H1 (cell line): ENCODE measurements at regions not wholly inside any gene's neighbourhood (a gene's known extent, or its start where the extent isn't known, plus 50 kb on each side); places are given as distances from the start of the nearest gene placed in this dataset.

ENCODE experiments used
- CTCF ChIA-PET: fragments of 300-600 bp; sonication (Branson Sonifier 250); formaldehyde crosslinking; loops from one replicate; lab custom pipeline; 2021; ENCODE audit not compliant: partially characterized antibody; lab: Charles Lee
- POLR2A ChIA-PET: fragments of 300-600 bp; sonication (Branson Sonifier 250); formaldehyde crosslinking; loops from one replicate; lab custom pipeline; 2021; ENCODE audit warnings: inconsistent platforms; ENCODE audit not compliant: partially characterized antibody; lab: Charles Lee
- DNase-seq, 2 experiments: peaks; one replicate each; pipeline versions ENCODE4 v3.0.0 to v3.0.0-alpha.2; 2010 to 2022; ENCODE audit warnings: low spot score in 2 of 2, low read depth in 1 of 2, mixed read lengths in 1 of 2
- FAIRE-seq: peaks from 2 replicates; lab custom pipeline; 2011; peaks lifted over from hg19 to GRCh38; lab: Jason Lieb, UNC
- H2AFZ ChIP-seq: 2 replicates; pipeline ENCODE4 v1.8.1; 2012; ENCODE audit warnings: low read length, inconsistent platforms
- H2AK5ac ChIP-seq: 2 replicates; pipeline ENCODE4 v1.6.1; 2013; ENCODE audit warnings: low read depth, low read length
- H2BK120ac ChIP-seq: replicated peaks from 2 replicates; pipeline ENCODE3; 2013; ENCODE audit warnings: low read depth, low read length, inconsistent platforms
- H2BK12ac ChIP-seq: 2 replicates; pipeline ENCODE4 v1.6.1; 2013; ENCODE audit warnings: low read depth, low read length
- H2BK15ac ChIP-seq: 2 replicates; pipeline ENCODE4 v1.6.1; 2013; ENCODE audit warnings: low read length
- H2BK20ac ChIP-seq: 2 replicates; pipeline ENCODE4 v1.6.1; 2013; ENCODE audit warnings: low read length
- H2BK5ac ChIP-seq: 2 replicates; pipeline ENCODE4 v1.6.1; 2013; ENCODE audit warnings: low read depth, low read length
- H3K14ac ChIP-seq: 2 replicates; pipeline ENCODE4 v1.6.1; 2013; ENCODE audit warnings: inconsistent platforms; ENCODE audit not compliant: insufficient read length
- H3K18ac ChIP-seq: 2 replicates; pipeline ENCODE4 v1.6.1; 2013; ENCODE audit warnings: low read length; ENCODE audit errors: extremely low read depth
- H3K23ac ChIP-seq: 2 replicates; pipeline ENCODE4 v1.6.1; 2013; ENCODE audit warnings: inconsistent platforms; ENCODE audit not compliant: insufficient read length
- H3K23me2 ChIP-seq: 2 replicates; pipeline ENCODE4 v1.6.1; 2013; ENCODE audit warnings: low read depth, low read length
- H3K27ac ChIP-seq: 2 replicates; pipeline ENCODE4 v1.6.1; 2011; ENCODE audit warnings: low read depth, low read length, inconsistent platforms
- H3K27me3 ChIP-seq, 4 experiments: replicated peaks in 1 of 4; 1 replicate in 1 of 4; 2 replicates in 3 of 4; pipeline versions ENCODE4 v1.6.1 to v1.8.1; 2011 to 2013; ENCODE audit warnings: low read length in 3 of 4, mild to moderate bottlenecking in 3 of 4, inconsistent platforms in 2 of 4, mixed read lengths in 2 of 4, moderate library complexity in 1 of 4; ENCODE audit not compliant: control insufficient read depth in 3 of 4, insufficient read depth in 3 of 4; ENCODE audit errors: extremely low read depth in 1 of 4
- H3K36me3 ChIP-seq, 4 experiments: 2 replicates each; pipeline versions ENCODE4 v1.6.1 to v1.8.1; 2011 to 2013; ENCODE audit warnings: mild to moderate bottlenecking in 4 of 4, low read length in 3 of 4, moderate library complexity in 2 of 4, control low read depth in 1 of 4, inconsistent platforms in 1 of 4; ENCODE audit not compliant: insufficient read depth in 4 of 4, control insufficient read depth in 2 of 4
- H3K4ac ChIP-seq: replicated peaks from 2 replicates; pipeline ENCODE3; 2013; ENCODE audit warnings: low read length, low read depth, mixed read lengths, inconsistent platforms; ENCODE audit not compliant: insufficient read length
- H3K4me1 ChIP-seq, 4 experiments: replicated peaks in 1 of 4; 1 replicate in 1 of 4; 2 replicates in 3 of 4; pipeline versions ENCODE4 v1.6.1 to v1.8.1; 2011 to 2013; ENCODE audit warnings: low read length in 3 of 4, inconsistent platforms in 2 of 4, mixed read lengths in 1 of 4; ENCODE audit not compliant: insufficient read depth in 4 of 4, control insufficient read depth in 3 of 4
- H3K4me2 ChIP-seq, 2 experiments: 2 replicates each; pipeline versions ENCODE4 v1.6.1 to v1.8.1; 2011 to 2013; ENCODE audit warnings: low read depth in 2 of 2, low read length in 2 of 2, control low read depth in 1 of 2, inconsistent platforms in 1 of 2, mild to moderate bottlenecking in 1 of 2; ENCODE audit not compliant: insufficient read depth in 1 of 2
- H3K4me3 ChIP-seq, 4 experiments: fragments of 200-600, 300-600 bp in 1 of 4; sonication (generic), shearing (Covaris generic), sonication (Bioruptor Twin) in 1 of 4; 2 replicates each; pipeline versions ENCODE4 v1.5.1 to v1.8.1; 2011 to 2016; ENCODE audit warnings: low read length in 4 of 4, low read depth in 3 of 4, control low read depth in 2 of 4, inconsistent platforms in 2 of 4, mild to moderate bottlenecking in 2 of 4, mixed read lengths in 1 of 4, moderate library complexity in 1 of 4; ENCODE audit not compliant: insufficient read depth in 2 of 4; ENCODE audit errors: extremely low read depth in 1 of 4
- H3K56ac ChIP-seq: replicated peaks from 2 replicates; pipeline ENCODE3; 2013; ENCODE audit warnings: low read depth, mild to moderate bottlenecking, mixed read lengths, low read length, inconsistent platforms; ENCODE audit not compliant: insufficient read length
- H3K79me1 ChIP-seq: 2 replicates; pipeline ENCODE4 v1.6.1; 2013; ENCODE audit warnings: low read depth, low read length, control low read depth
- H3K79me2 ChIP-seq, 2 experiments: 2 replicates each; pipeline versions ENCODE4 v1.6.1 to v1.8.1; 2012 to 2013; ENCODE audit warnings: low read length in 2 of 2, mild to moderate bottlenecking in 2 of 2, inconsistent platforms in 1 of 2; ENCODE audit not compliant: insufficient read depth in 2 of 2, control insufficient read depth in 1 of 2
- H3K9ac ChIP-seq, 4 experiments: replicated peaks in 1 of 4; 1 replicate in 1 of 4; 2 replicates in 3 of 4; pipeline versions ENCODE4 v1.6.1 to v1.8.1; 2011 to 2013; ENCODE audit warnings: low read depth in 3 of 4, low read length in 3 of 4, control low read depth in 2 of 4, mild to moderate bottlenecking in 2 of 4, moderate library complexity in 2 of 4, inconsistent platforms in 1 of 4; ENCODE audit errors: extremely low read depth in 1 of 4
- H3K9me3 ChIP-seq, 2 experiments: 2 replicates each; pipeline versions ENCODE4 v1.6.1 to v1.8.1; 2012 to 2013; ENCODE audit warnings: mild to moderate bottlenecking in 2 of 2, moderate library complexity in 2 of 2, control low read depth in 1 of 2, inconsistent platforms in 1 of 2, low read depth in 1 of 2, low read length in 1 of 2, mixed read lengths in 1 of 2; ENCODE audit not compliant: insufficient read depth in 2 of 2
- H4K20me1 ChIP-seq, 2 experiments: replicated peaks in 1 of 2; 2 replicates each; pipeline versions ENCODE3 to v1.8.1; 2011 to 2013; ENCODE audit warnings: inconsistent platforms in 2 of 2, low read length in 2 of 2, mild to moderate bottlenecking in 1 of 2; ENCODE audit not compliant: insufficient read depth in 2 of 2, control insufficient read depth in 1 of 2
- H4K5ac ChIP-seq: 2 replicates; pipeline ENCODE4 v1.6.1; 2013; ENCODE audit warnings: low read length, low read depth, mixed read lengths, inconsistent platforms; ENCODE audit not compliant: insufficient read length
- H4K8ac ChIP-seq: 2 replicates; pipeline ENCODE4 v1.8.0; 2013; ENCODE audit warnings: mild to moderate bottlenecking, moderate library complexity, low read length, inconsistent platforms; ENCODE audit not compliant: insufficient read depth; ENCODE audit errors: extremely low read depth
- H4K91ac ChIP-seq: replicated peaks from 2 replicates; pipeline ENCODE3; 2013; ENCODE audit warnings: low read length, mixed read lengths, inconsistent platforms; ENCODE audit not compliant: insufficient read length
- EGR1 ChIP-seq: IDR thresholded peaks from 2 replicates; pipeline ENCODE4 v1.6.1; 2011; ENCODE audit warnings: low read depth, low read length, borderline replicate concordance
- EP300 ChIP-seq, 2 experiments: IDR thresholded peaks; 1 replicate in 1 of 2; 2 replicates in 1 of 2; pipeline ENCODE4 v1.6.1; 2011 to 2012; ENCODE audit warnings: low read depth in 2 of 2, low read length in 2 of 2, mild to moderate bottlenecking in 2 of 2, borderline replicate concordance in 1 of 2, inconsistent platforms in 1 of 2, moderate library complexity in 1 of 2
- FOSL1 ChIP-seq: IDR thresholded peaks from 2 replicates; pipeline ENCODE4 v1.6.1; 2011; ENCODE audit warnings: mild to moderate bottlenecking, low read depth, low read length, moderate library complexity; ENCODE audit not compliant: insufficient read depth
- GABPA ChIP-seq: IDR thresholded peaks from 2 replicates; pipeline ENCODE4 v1.6.1; 2011; ENCODE audit warnings: mild to moderate bottlenecking, low read length, moderate library complexity, borderline replicate concordance; ENCODE audit not compliant: insufficient read depth
- HDAC2 ChIP-seq, 2 experiments: fragments of 300-600 bp in 1 of 2; sonication (generic) in 1 of 2; IDR thresholded peaks; 2 replicates each; pipeline ENCODE4 v1.6.1; 2011 to 2012; ENCODE audit warnings: low read depth in 2 of 2, low read length in 2 of 2, mild to moderate bottlenecking in 2 of 2, moderate library complexity in 2 of 2, borderline replicate concordance in 1 of 2, inconsistent platforms in 1 of 2
- KDM4A ChIP-seq: IDR thresholded peaks from one replicate; pipeline ENCODE4 v1.7.1; 2012; ENCODE audit warnings: low read depth, mild to moderate bottlenecking, moderate library complexity, low read length, inconsistent platforms; ENCODE audit not compliant: severe bottlenecking
- MAX ChIP-seq: IDR thresholded peaks from 2 replicates; pipeline ENCODE4 v1.6.1; 2012; ENCODE audit warnings: inconsistent platforms
- RBBP5 ChIP-seq: IDR thresholded peaks from 2 replicates; pipeline ENCODE4 v1.7.1; 2012; ENCODE audit warnings: low read depth, mild to moderate bottlenecking, inconsistent platforms, low read length, moderate library complexity, borderline replicate concordance
- SP1 ChIP-seq: IDR thresholded peaks from 2 replicates; pipeline ENCODE4 v1.6.1; 2011; ENCODE audit warnings: low read depth, low read length
- WGBS, 2 experiments: shearing (Covaris generic) in 1 of 2; methylation state at CpG; one replicate each; pipeline versions ENCODE4 v1.1.6 to v1.1.7; 2013 to 2015; ENCODE audit warnings: low lambda C conversion rate in 2 of 2, mixed read lengths in 2 of 2, inconsistent platforms in 1 of 2, low coverage in 1 of 2, missing lambda C conversion rate in 1 of 2; ENCODE audit not compliant: insufficient replicate concordance in 2 of 2, insufficient coverage in 1 of 2, insufficient read length in 1 of 2; ENCODE audit errors: extremely low coverage in 1 of 2, missing lambda C conversion rate in 1 of 2; 5-methylcytosine and 5-hydroxymethylcytosine counted together

- no peak overlapping the region for H3K14ac ChIP-seq
- peak overlapping the region in 1 of 4 experiments; percentile 34; a peak in 1 of 7 replicates for H3K9ac ChIP-seq
- TF ChIP-seq SP1 (no peak), GABPA (no peak), RBBP5 (no peak), KDM4A (no peak), MAX (no peak), EP300 (IDR thresholded peaks at IDR 0.05; ENCODE audit: borderline replicate concordance in 1 of 2, low read depth in 2 of 2, low read length in 2 of 2) (no peak), EGR1 (no peak), HDAC2 (IDR thresholded peaks at IDR 0.05; ENCODE audit: borderline replicate concordance in 1 of 2, low read depth in 2 of 2, low read length in 2 of 2) (no peak), FOSL1 (no peak)
- H3K4ac ChIP-seq = no peak overlapping the region
- no peak overlapping the region for H2AK5ac ChIP-seq
- H2BK20ac ChIP-seq = no peak overlapping the region
- no peak overlapping the region for H4K8ac ChIP-seq
- WGBS, 2 experiments = 90% methylated on average over 1 of the region's 1 CpG; no CpG with 5 or more reads in 1 of the 2 experiments
- H2BK15ac ChIP-seq = no peak overlapping the region
- H3K27ac ChIP-seq = no peak overlapping the region
- no peaks in the 10 kb centered on the region for H3K36me3 ChIP-seq
- FAIRE-seq (no peak), DNase-seq (no peak)
- no peak overlapping the region for H3K56ac ChIP-seq
- no peaks in the 10 kb centered on the region for H3K79me2 ChIP-seq
- no peaks in the 10 kb centered on the region for H3K9me3 ChIP-seq
- no peak overlapping the region for H2BK120ac ChIP-seq
- H4K20me1 ChIP-seq = no peaks in the 10 kb centered on the region
- H3K4me3 ChIP-seq = no peak overlapping the region
- H2BK5ac ChIP-seq = no peak overlapping the region
- H4K5ac ChIP-seq = no peak overlapping the region
- H3K23ac ChIP-seq = no peak overlapping the region
- no peak overlapping the region for H2BK12ac ChIP-seq
- H2AFZ ChIP-seq = no peak overlapping the region
- no peaks in the 10 kb centered on the region for H3K79me1 ChIP-seq
- H4K91ac ChIP-seq = no peak overlapping the region
- H3K27me3 ChIP-seq = no peaks in the 10 kb centered on the region
- H3K4me2 ChIP-seq = no peak overlapping the region
- ChIA-PET POLR2A (no interaction called here), CTCF (no interaction called here)
- peaks cover 0 to 2% (median 0%) of the 10 kb centered on the region in 4 experiments; a peak in 1 of 7 replicates for H3K4me1 ChIP-seq
- no peaks in the 10 kb centered on the region for H3K23me2 ChIP-seq
- H3K18ac ChIP-seq = no peak overlapping the region
These were observed 436.6 kb downstream of the DTWD2 start for GRCh38 chr5:118551716-118552115.
